ENCODE measurements at regions not wholly inside any gene's neighbourhood (a gene's known extent, or its start where the extent isn't known, plus 50 kb on each side); places are given as distances from the start of the nearest gene placed in this dataset.

GRCh38 chr3:7917443-7918151, 584.0 kb upstream of the LMCD1 start:
- Mint-ChIP-seq H3K4me3 (no peak overlapping the region), H3K27me3 (ENCODE audit: low read depth) (no peaks in the 10 kb centered on the region), H3K9me3 (ENCODE audit: insufficient read depth) (no peaks in the 10 kb centered on the region), H3K4me1 (ENCODE audit: low read depth) (peaks cover 5% of the 10 kb centered on the region), H3K27ac (no peak overlapping the region), H3K36me3 (ENCODE audit: low read depth) (no peaks in the 10 kb centered on the region)
- no peak for ATAC-seq
- ChIA-PET CTCF (interaction anchor here (0.6 kb wide), 1 partner anchor 56 kb away, joined by 3 read pairs; no protein-coding TSS in a partner anchor), POLR2A (no interaction called here)
- DNase-seq: no peak

DNA sequence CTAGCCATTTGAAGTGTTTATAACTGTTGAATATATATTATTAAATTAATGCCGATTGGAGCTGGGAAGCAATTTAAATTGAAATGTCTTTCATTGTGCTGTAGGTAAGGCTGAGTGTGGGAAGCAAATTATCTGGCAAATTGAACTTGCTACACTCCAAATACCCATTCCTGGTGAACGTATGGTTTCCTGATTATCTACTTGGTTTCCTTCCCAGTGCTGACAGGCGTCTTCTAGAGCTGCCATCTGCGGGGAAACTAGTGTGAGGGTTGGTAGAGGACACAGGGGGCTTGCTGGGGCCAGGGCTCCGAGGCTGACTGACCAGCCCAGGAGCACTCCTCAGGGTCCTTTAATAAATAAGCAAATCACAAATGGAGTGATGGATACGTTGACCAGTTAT, 581.4 kb upstream of the LMCD1 start:
- Mint-ChIP-seq H3K27me3 (ENCODE audit: low read depth) (no peaks in the 10 kb centered on the region), H3K4me3 (no peak overlapping the region), H3K27ac (no peak overlapping the region), H3K36me3 (ENCODE audit: low read depth) (no peaks in the 10 kb centered on the region), H3K4me1 (ENCODE audit: low read depth) (peaks cover 5% of the 10 kb centered on the region), H3K9me3 (ENCODE audit: insufficient read depth) (no peaks in the 10 kb centered on the region)
- no peak for DNase-seq
- ATAC-seq: no peak
- CTCF ChIA-PET: no interaction called here
- POLR2A ChIA-PET: no interaction called here

DNA sequence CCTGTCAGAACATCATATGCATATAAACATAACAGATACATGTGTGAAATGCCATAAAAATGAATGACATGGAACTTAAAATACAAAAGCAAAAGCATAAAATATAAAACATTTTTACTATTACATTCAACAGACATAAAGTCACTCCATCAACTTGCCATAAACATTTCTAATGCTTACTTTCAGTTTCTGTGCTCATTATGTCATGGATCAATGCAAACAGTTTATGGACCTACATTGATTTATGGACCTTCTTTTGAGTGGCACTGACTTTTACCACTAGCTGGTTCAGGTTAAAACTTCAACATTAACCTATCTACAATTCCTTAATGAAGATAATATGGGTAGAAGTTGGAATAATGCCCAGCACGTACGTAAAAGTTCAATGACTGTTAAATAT, 577.4 kb upstream of the LMCD1 start:
- H3K4me3 Mint-ChIP-seq: no peak overlapping the region
- no peaks in the 10 kb centered on the region for H3K9me3 Mint-ChIP-seq (ENCODE audit: insufficient read depth)
- ChIA-PET POLR2A (no interaction called here), CTCF (no interaction called here)
- H3K36me3 Mint-ChIP-seq (ENCODE audit: low read depth): no peaks in the 10 kb centered on the region
- no peak for ATAC-seq
- no peaks in the 10 kb centered on the region for H3K4me1 Mint-ChIP-seq (ENCODE audit: low read depth)
- DNase-seq: no peak
- H3K27me3 Mint-ChIP-seq (ENCODE audit: low read depth): no peaks in the 10 kb centered on the region
- H3K27ac Mint-ChIP-seq: no peak overlapping the region

DNA sequence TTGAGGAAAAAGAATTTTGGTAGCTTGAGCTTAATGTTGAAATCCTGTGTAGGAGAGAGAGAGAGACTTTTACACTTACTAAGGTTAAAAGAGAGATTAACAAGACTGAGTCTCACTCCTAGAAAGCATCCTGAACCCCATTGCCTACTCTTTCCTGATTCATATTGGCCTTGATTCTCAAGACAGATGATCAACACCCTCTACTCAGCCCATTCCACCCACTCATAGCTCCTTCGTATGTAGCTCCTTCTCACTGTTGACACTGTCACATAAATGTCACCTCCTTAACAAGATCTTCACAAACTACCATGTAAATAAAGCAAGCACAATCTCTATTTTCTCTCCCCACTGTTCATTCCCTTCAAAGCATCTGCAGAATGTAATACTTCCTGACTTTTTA, 574.6 kb upstream of the LMCD1 start:
- no peak overlapping the region for H3K4me3 Mint-ChIP-seq
- no peaks in the 10 kb centered on the region for H3K9me3 Mint-ChIP-seq (ENCODE audit: insufficient read depth)
- H3K4me1 Mint-ChIP-seq (ENCODE audit: low read depth): no peaks in the 10 kb centered on the region
- H3K36me3 Mint-ChIP-seq (ENCODE audit: low read depth): no peaks in the 10 kb centered on the region
- DNase-seq (no peak), ATAC-seq (no peak)
- ChIA-PET POLR2A (no interaction called here), CTCF (no interaction called here)
- no peak overlapping the region for H3K27ac Mint-ChIP-seq
- H3K27me3 Mint-ChIP-seq (ENCODE audit: low read depth): no peaks in the 10 kb centered on the region

GRCh38 chr3:7927864-7928263, 573.8 kb upstream of the LMCD1 start:
- POLR2A ChIA-PET: interaction anchor here (0.6 kb wide), 1 partner anchor 12 kb away, joined by 3 read pairs; no protein-coding TSS in a partner anchor
- H3K9me3 Mint-ChIP-seq (ENCODE audit: insufficient read depth): no peaks in the 10 kb centered on the region
- ATAC-seq (no peak), DNase-seq (no peak)
- H3K36me3 Mint-ChIP-seq (ENCODE audit: low read depth): no peaks in the 10 kb centered on the region
- no peak overlapping the region for H3K4me3 Mint-ChIP-seq
- H3K27me3 Mint-ChIP-seq (ENCODE audit: low read depth): no peaks in the 10 kb centered on the region
- no peaks in the 10 kb centered on the region for H3K4me1 Mint-ChIP-seq (ENCODE audit: low read depth)
- H3K27ac Mint-ChIP-seq: no peak overlapping the region
- CTCF ChIA-PET: no interaction called here

DNA sequence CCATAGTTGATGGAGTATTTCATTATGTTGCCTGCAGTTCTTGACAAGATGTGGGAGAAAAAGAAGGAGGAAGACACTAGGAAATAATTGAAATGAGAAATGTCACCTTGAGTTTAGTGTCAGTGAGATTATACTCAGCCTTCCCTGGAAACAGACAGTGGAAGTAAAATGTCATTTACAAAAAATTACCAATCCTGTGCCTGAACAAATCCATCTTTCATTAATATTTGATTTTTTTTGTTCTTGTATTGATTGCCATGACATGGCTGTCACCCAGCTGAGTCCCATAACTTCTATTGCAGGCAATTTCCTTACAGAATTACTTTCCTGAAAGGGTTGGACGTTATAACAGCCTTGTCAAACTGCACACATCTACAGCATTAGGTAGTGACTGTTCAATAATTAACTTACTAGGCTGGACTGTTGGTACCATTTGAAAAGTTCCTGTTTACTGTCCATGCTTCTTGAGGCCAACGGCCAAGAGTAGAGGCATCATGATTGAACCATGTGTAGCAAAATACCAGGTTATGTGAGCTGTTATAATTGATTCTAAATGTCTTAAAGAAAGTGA, 572.2 kb upstream of the LMCD1 start:
- ATAC-seq: no peak
- Mint-ChIP-seq H3K4me1 (ENCODE audit: low read depth) (no peaks in the 10 kb centered on the region), H3K36me3 (ENCODE audit: low read depth) (no peaks in the 10 kb centered on the region), H3K27me3 (ENCODE audit: low read depth) (no peaks in the 10 kb centered on the region), H3K9me3 (ENCODE audit: insufficient read depth) (no peaks in the 10 kb centered on the region), H3K4me3 (no peak overlapping the region), H3K27ac (no peak overlapping the region)
- POLR2A ChIA-PET: no interaction called here
- DNase-seq: no peak
- CTCF ChIA-PET: no interaction called here

GRCh38 chr3:7934362-7934761, 567.3 kb upstream of the LMCD1 start:
- no peak for ATAC-seq
- DNase-seq: no peak
- Mint-ChIP-seq H3K36me3 (ENCODE audit: low read depth) (no peaks in the 10 kb centered on the region), H3K4me3 (no peak overlapping the region), H3K9me3 (ENCODE audit: insufficient read depth) (no peaks in the 10 kb centered on the region), H3K27me3 (ENCODE audit: low read depth) (no peaks in the 10 kb centered on the region), H3K27ac (no peak overlapping the region), H3K4me1 (ENCODE audit: low read depth) (no peaks in the 10 kb centered on the region)
- ChIA-PET CTCF (no interaction called here), POLR2A (no interaction called here)

GRCh38 chr3:7947930-7948329, 553.7 kb upstream of the LMCD1 start:
- ChIA-PET CTCF (no interaction called here), POLR2A (no interaction called here)
- no peaks in the 10 kb centered on the region for H3K4me1 Mint-ChIP-seq (ENCODE audit: low read depth)
- H3K9me3 Mint-ChIP-seq (ENCODE audit: insufficient read depth): no peaks in the 10 kb centered on the region
- H3K27me3 Mint-ChIP-seq (ENCODE audit: low read depth): no peaks in the 10 kb centered on the region
- H3K36me3 Mint-ChIP-seq (ENCODE audit: low read depth): no peaks in the 10 kb centered on the region
- DNase-seq: no peak
- no peak overlapping the region for H3K4me3 Mint-ChIP-seq
- ATAC-seq: no peak
- no peak overlapping the region for H3K27ac Mint-ChIP-seq

- DNase-seq: no peak
- POLR2A ChIA-PET: no interaction called here
- no peak for ATAC-seq
- no peaks in the 10 kb centered on the region for H3K9me3 Mint-ChIP-seq (ENCODE audit: insufficient read depth)
- H3K4me3 Mint-ChIP-seq: no peak overlapping the region
- CTCF ChIA-PET: no interaction called here
- H3K36me3 Mint-ChIP-seq (ENCODE audit: low read depth): no peaks in the 10 kb centered on the region
- no peak overlapping the region for H3K27ac Mint-ChIP-seq
- H3K27me3 Mint-ChIP-seq (ENCODE audit: low read depth): no peaks in the 10 kb centered on the region
- H3K4me1 Mint-ChIP-seq (ENCODE audit: low read depth): no peaks in the 10 kb centered on the region
These were observed 550.7 kb upstream of the LMCD1 start for GRCh38 chr3:7950890-7951289.

- no peaks in the 10 kb centered on the region for H3K9me3 Mint-ChIP-seq (ENCODE audit: insufficient read depth)
- ChIA-PET CTCF (no interaction called here), POLR2A (no interaction called here)
- no peaks in the 10 kb centered on the region for H3K4me1 Mint-ChIP-seq (ENCODE audit: low read depth)
- DNase-seq (no peak), ATAC-seq (no peak)
- no peaks in the 10 kb centered on the region for H3K27me3 Mint-ChIP-seq (ENCODE audit: low read depth)
- H3K36me3 Mint-ChIP-seq (ENCODE audit: low read depth): no peaks in the 10 kb centered on the region
- no peak overlapping the region for H3K4me3 Mint-ChIP-seq
- no peak overlapping the region for H3K27ac Mint-ChIP-seq
These were observed 548.1 kb upstream of the LMCD1 start for GRCh38 chr3:7953449-7954014.

- ATAC-seq: no peak
- Mint-ChIP-seq H3K27me3 (ENCODE audit: low read depth) (no peaks in the 10 kb centered on the region), H3K4me3 (no peak overlapping the region), H3K36me3 (ENCODE audit: low read depth) (no peaks in the 10 kb centered on the region), H3K27ac (no peak overlapping the region), H3K9me3 (ENCODE audit: insufficient read depth) (no peaks in the 10 kb centered on the region), H3K4me1 (ENCODE audit: low read depth) (no peaks in the 10 kb centered on the region)
- DNase-seq: no peak
- ChIA-PET POLR2A (no interaction called here), CTCF (no interaction called here)
These were observed 544.6 kb upstream of the LMCD1 start for GRCh38 chr3:7957024-7957423.

DNA sequence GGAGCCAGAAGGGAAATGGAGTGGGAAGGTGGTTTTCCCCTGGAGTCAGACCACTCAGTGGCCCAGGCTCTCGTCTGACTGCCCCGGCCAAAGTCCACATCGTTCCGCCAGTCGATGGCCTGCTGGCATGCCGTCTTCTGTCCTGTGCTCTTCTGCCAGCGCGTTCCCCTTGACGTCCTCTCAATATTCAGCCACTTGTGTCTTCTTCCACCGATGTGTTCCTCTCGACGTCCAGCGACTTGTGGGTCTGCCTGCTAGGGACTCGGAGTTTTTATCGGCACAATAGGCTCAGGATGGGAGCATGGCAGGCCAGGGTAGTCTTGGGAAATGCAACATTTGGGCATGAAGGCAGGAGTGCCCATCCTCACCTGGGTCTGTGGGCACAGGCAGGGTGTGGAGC, 542.5 kb upstream of the LMCD1 start:
- DNase-seq: no peak
- no peaks in the 10 kb centered on the region for H3K4me1 Mint-ChIP-seq (ENCODE audit: low read depth)
- H3K4me3 Mint-ChIP-seq: no peak overlapping the region
- ChIA-PET POLR2A (no interaction called here), CTCF (no interaction called here)
- H3K9me3 Mint-ChIP-seq (ENCODE audit: insufficient read depth): no peaks in the 10 kb centered on the region
- no peaks in the 10 kb centered on the region for H3K36me3 Mint-ChIP-seq (ENCODE audit: low read depth)
- no peaks in the 10 kb centered on the region for H3K27me3 Mint-ChIP-seq (ENCODE audit: low read depth)
- H3K27ac Mint-ChIP-seq: no peak overlapping the region
- no peak for ATAC-seq

GRCh38 chr3:7960601-7961000, 541.0 kb upstream of the LMCD1 start:
- Mint-ChIP-seq H3K27me3 (ENCODE audit: low read depth) (no peaks in the 10 kb centered on the region), H3K4me1 (ENCODE audit: low read depth) (no peaks in the 10 kb centered on the region), H3K36me3 (ENCODE audit: low read depth) (no peaks in the 10 kb centered on the region), H3K4me3 (no peak overlapping the region), H3K9me3 (ENCODE audit: insufficient read depth) (no peaks in the 10 kb centered on the region), H3K27ac (no peak overlapping the region)
- no peak for ATAC-seq
- ChIA-PET POLR2A (no interaction called here), CTCF (no interaction called here)
- DNase-seq: no peak

Data from activated CD8-positive, alpha-beta T cell treated with anti-CD3 and anti-CD28 coated beads, Interleukin-2, amount 10 ng/mL, durations not matched to agents 7 days and 5 days (primary cell).